Mesenchymal stem cell (in vitro differentiated cells and primary cell): ENCODE measurements at regions not wholly inside any gene's neighbourhood (a gene's known extent, or its start where the extent isn't known, plus 50 kb on each side); places are given as distances from the start of the nearest gene placed in this dataset.

Experiments used
- DNase-seq: peaks from one replicate; pipeline ENCODE4 v3.0.0-alpha.2; 2013
- H2AFZ ChIP-seq: one replicate; pipeline ENCODE4 v1.6.1; 2013; ENCODE audit warnings: low read depth, mild to moderate bottlenecking, control low read depth, inconsistent platforms, low read length, moderate library complexity
- H2AK5ac ChIP-seq: 2 replicates; pipeline ENCODE4 v1.6.1; 2013; ENCODE audit warnings: low read length, moderate library complexity, mild to moderate bottlenecking, inconsistent platforms; ENCODE audit not compliant: severe bottlenecking
- H2BK120ac ChIP-seq: one replicate; pipeline ENCODE4 v1.6.1; 2013; ENCODE audit warnings: low read depth, mild to moderate bottlenecking, inconsistent platforms, low read length, moderate library complexity
- H2BK12ac ChIP-seq, 2 experiments: one replicate each; pipeline ENCODE4 v1.6.1; 2013; ENCODE audit warnings: inconsistent platforms in 2 of 2, low read length in 2 of 2, mild to moderate bottlenecking in 2 of 2, moderate library complexity in 2 of 2, control low read depth in 1 of 2
- H2BK15ac ChIP-seq: one replicate; pipeline ENCODE4 v1.6.1; 2013; ENCODE audit warnings: mild to moderate bottlenecking, low read depth, inconsistent platforms; ENCODE audit not compliant: poor library complexity, severe bottlenecking
- H2BK5ac ChIP-seq: 2 replicates; pipeline ENCODE4 v1.6.1; 2013; ENCODE audit warnings: low read depth, mild to moderate bottlenecking, low read length, control low read depth, inconsistent platforms; ENCODE audit not compliant: poor library complexity, severe bottlenecking
- H3K14ac ChIP-seq, 2 experiments: one replicate each; pipeline ENCODE4 v1.6.1; 2013; ENCODE audit warnings: inconsistent platforms in 2 of 2, low read length in 2 of 2, control low read depth in 1 of 2, mild to moderate bottlenecking in 1 of 2, moderate library complexity in 1 of 2
- H3K18ac ChIP-seq, 2 experiments: one replicate each; pipeline ENCODE4 v1.6.1; 2013; ENCODE audit warnings: inconsistent platforms in 2 of 2, low read length in 2 of 2, control low read depth in 1 of 2, low read depth in 1 of 2, mild to moderate bottlenecking in 1 of 2
- H3K23ac ChIP-seq, 2 experiments: one replicate each; pipeline ENCODE4 v1.6.1; 2013; ENCODE audit warnings: inconsistent platforms in 2 of 2, low read length in 2 of 2, mild to moderate bottlenecking in 2 of 2, moderate library complexity in 2 of 2, control low read depth in 1 of 2
- H3K27ac ChIP-seq: 2 replicates; pipeline ENCODE4 v1.5.1; 2013; ENCODE audit warnings: mild to moderate bottlenecking, moderate library complexity, low read length, control low read depth, inconsistent platforms; ENCODE audit not compliant: poor library complexity, severe bottlenecking
- H3K27me3 ChIP-seq, 2 experiments: 2 replicates each; pipeline versions ENCODE4 v1.6.1 to v1.7.0; 2013; ENCODE audit warnings: low read length in 2 of 2, mild to moderate bottlenecking in 2 of 2, moderate library complexity in 2 of 2, control low read depth in 1 of 2, inconsistent platforms in 1 of 2; ENCODE audit not compliant: control insufficient read depth in 1 of 2, insufficient read depth in 1 of 2
- H3K36me3 ChIP-seq, 2 experiments: 2 replicates each; pipeline versions ENCODE4 v1.6.1 to v1.7.0; 2013; ENCODE audit warnings: low read length in 2 of 2, control low read depth in 1 of 2, inconsistent platforms in 1 of 2, low read depth in 1 of 2, mild to moderate bottlenecking in 1 of 2; ENCODE audit not compliant: insufficient read depth in 2 of 2, control insufficient read depth in 1 of 2
- H3K4ac ChIP-seq, 2 experiments: one replicate each; pipeline ENCODE4 v1.6.1; 2013; ENCODE audit warnings: inconsistent platforms in 2 of 2, low read length in 2 of 2, mild to moderate bottlenecking in 2 of 2, moderate library complexity in 2 of 2, control low read depth in 1 of 2, low read depth in 1 of 2
- H3K4me1 ChIP-seq: 2 replicates; pipeline ENCODE4 v1.6.1; 2013; ENCODE audit warnings: low read depth, low read length, control low read depth; ENCODE audit not compliant: control insufficient read depth, insufficient read depth
- H3K4me2 ChIP-seq: 2 replicates; pipeline ENCODE4 v1.6.1; 2013; ENCODE audit warnings: low read length, mild to moderate bottlenecking, inconsistent platforms; ENCODE audit not compliant: poor library complexity, severe bottlenecking
- H3K4me3 ChIP-seq, 2 experiments: 2 replicates each; pipeline versions ENCODE4 v1.5.1 to v1.7.0; 2013; ENCODE audit warnings: low read length in 2 of 2, mild to moderate bottlenecking in 2 of 2, control low read depth in 1 of 2, low read depth in 1 of 2; ENCODE audit not compliant: insufficient read depth in 1 of 2
- H3K79me1 ChIP-seq: replicated peaks from 2 replicates; pipeline ENCODE4 v1.6.1; 2013; ENCODE audit warnings: mild to moderate bottlenecking, control low read depth, low read length, inconsistent platforms; ENCODE audit not compliant: poor library complexity, severe bottlenecking
- H3K9ac ChIP-seq: 2 replicates; pipeline ENCODE4 v1.7.0; 2013; ENCODE audit warnings: mild to moderate bottlenecking, low read length, moderate library complexity
- H3K9me3 ChIP-seq: 2 replicates; pipeline ENCODE4 v1.7.0; 2013; ENCODE audit warnings: mild to moderate bottlenecking, low read length; ENCODE audit not compliant: control insufficient read depth
- H4K8ac ChIP-seq: one replicate; pipeline ENCODE4 v1.6.1; 2013; ENCODE audit warnings: inconsistent platforms, mild to moderate bottlenecking, low read length, moderate library complexity
- H4K91ac ChIP-seq: one replicate; pipeline ENCODE4 v1.6.1; 2013; ENCODE audit warnings: mild to moderate bottlenecking, low read length, inconsistent platforms
- WGBS: methylation state at CpG from one replicate; pipeline ENCODE4 v1.1.7; 2013; ENCODE audit warnings: mixed read lengths; 5-methylcytosine and 5-hydroxymethylcytosine counted together

DNA sequence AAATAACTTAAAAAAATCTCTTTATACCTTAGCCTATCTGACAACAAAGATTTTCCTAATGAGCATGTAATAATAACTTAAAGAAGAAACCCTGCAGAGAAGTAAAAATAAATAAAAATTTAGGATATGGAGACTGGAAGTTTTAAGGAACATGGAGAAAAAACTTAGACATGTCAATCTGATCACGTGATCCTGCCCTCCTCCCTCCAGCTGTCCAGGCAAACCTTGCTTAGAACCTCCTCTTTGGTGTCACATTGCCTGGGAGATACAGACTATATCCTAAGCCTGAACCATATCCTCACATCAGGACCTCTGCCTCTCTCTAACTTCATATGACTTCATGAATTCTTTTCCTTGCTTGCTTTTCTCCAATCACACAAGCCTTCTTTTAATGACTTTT is 275.5 kb downstream of the CNTN3 start:
- Histone ChIP-seq H2BK15ac (no peak overlapping the region), H3K14ac (no peak overlapping the region), H2AFZ (no peak overlapping the region), H3K27ac (no peak overlapping the region), H3K79me1 (no peaks in the 10 kb centered on the region), H2AK5ac (no peak overlapping the region), H3K4me2 (no peak overlapping the region), H2BK5ac (no peak overlapping the region), H3K18ac (no peak overlapping the region), H4K8ac (no peak overlapping the region), H3K27me3 (no peaks in the 10 kb centered on the region), H4K91ac (no peak overlapping the region), H3K4me1 (no peaks in the 10 kb centered on the region), H2BK12ac (no peak overlapping the region), H3K4me3 (no peak overlapping the region), H2BK120ac (no peak overlapping the region), H3K36me3 (peaks cover 0 to 1% of the 10 kb centered on the region in 2 experiments), H3K23ac (no peak overlapping the region), H3K9me3 (no peaks in the 10 kb centered on the region), H3K4ac (no peak overlapping the region), H3K9ac (no peak overlapping the region)
- 47% methylated on average over 1 of the region's 1 CpG for WGBS
- no peak for DNase-seq

DNA sequence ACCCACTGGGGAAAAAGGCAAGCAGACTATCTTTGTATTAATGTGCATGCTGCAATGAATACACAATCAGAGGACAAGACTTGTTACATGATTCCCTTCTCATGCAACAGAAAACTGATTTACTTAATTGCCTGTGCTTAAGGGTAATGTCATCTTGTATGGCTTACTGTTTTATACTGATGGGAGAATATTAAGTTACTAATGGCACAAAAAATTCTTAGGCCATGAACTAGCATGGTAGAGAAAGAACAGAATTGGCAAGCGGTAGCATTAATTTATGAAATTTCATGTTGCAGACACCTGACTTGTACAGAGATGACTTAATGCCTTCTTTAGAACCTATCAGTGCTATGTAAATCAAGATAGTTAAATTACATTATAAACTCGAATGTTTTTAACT is 282.3 kb downstream of the CNTN3 start:
- no peak overlapping the region for H2BK5ac ChIP-seq
- H3K79me1 ChIP-seq = no peaks in the 10 kb centered on the region
- H3K14ac ChIP-seq = no peak overlapping the region
- no peak overlapping the region for H3K4me3 ChIP-seq
- DNase-seq = no peak
- H3K27me3 ChIP-seq = no peaks in the 10 kb centered on the region
- no peak overlapping the region for H2AFZ ChIP-seq
- no peak overlapping the region for H2BK12ac ChIP-seq
- no peaks in the 10 kb centered on the region for H3K9me3 ChIP-seq
- no peak overlapping the region for H3K27ac ChIP-seq
- H3K4me2 ChIP-seq = no peak overlapping the region
- H4K91ac ChIP-seq = no peak overlapping the region
- no peak overlapping the region for H3K4ac ChIP-seq
- no peak overlapping the region for H3K18ac ChIP-seq
- H2BK15ac ChIP-seq = no peak overlapping the region
- no peak overlapping the region for H3K23ac ChIP-seq
- peaks cover 0 to 5% of the 10 kb centered on the region in 2 experiments for H3K36me3 ChIP-seq
- no peak overlapping the region for H2BK120ac ChIP-seq
- H2AK5ac ChIP-seq = no peak overlapping the region
- 100% methylated on average over 1 of the region's 2 CpGs for WGBS
- no peaks in the 10 kb centered on the region for H3K4me1 ChIP-seq
- no peak overlapping the region for H3K9ac ChIP-seq
- H4K8ac ChIP-seq = no peak overlapping the region

DNA sequence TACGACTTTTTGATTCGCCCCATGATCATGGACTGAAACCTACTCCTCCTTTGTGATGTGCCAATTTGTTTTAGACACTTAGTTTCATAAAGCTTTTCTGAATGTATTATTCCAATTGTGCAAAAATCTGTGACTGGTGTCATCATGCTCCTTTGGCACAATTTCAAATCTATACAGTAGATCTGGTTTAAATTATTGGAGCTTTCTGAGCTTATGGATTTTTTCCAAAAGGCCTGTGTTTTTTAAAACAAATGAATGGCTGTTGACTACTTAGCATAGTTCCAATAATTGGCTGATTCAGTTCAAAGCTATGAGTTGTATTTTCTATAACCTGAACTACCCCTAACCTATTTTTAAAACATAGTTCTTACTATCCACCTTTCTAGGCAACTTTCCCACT is 282.7 kb downstream of the CNTN3 start:
- Histone ChIP-seq H3K18ac (no peak overlapping the region), H3K9ac (no peak overlapping the region), H3K23ac (no peak overlapping the region), H2BK15ac (no peak overlapping the region), H3K27ac (no peak overlapping the region), H3K9me3 (no peaks in the 10 kb centered on the region), H2BK120ac (no peak overlapping the region), H3K4me3 (no peak overlapping the region), H4K91ac (no peak overlapping the region), H3K4me2 (no peak overlapping the region), H3K14ac (no peak overlapping the region), H3K4me1 (no peaks in the 10 kb centered on the region), H4K8ac (no peak overlapping the region), H3K79me1 (no peaks in the 10 kb centered on the region), H3K4ac (no peak overlapping the region), H2AFZ (no peak overlapping the region), H3K36me3 (peaks cover 0 to 5% of the 10 kb centered on the region in 2 experiments), H2AK5ac (no peak overlapping the region), H3K27me3 (no peaks in the 10 kb centered on the region), H2BK5ac (no peak overlapping the region), H2BK12ac (no peak overlapping the region)
- no peak for DNase-seq
- WGBS = 100% methylated on average over 2 of the region's 2 CpGs

DNA sequence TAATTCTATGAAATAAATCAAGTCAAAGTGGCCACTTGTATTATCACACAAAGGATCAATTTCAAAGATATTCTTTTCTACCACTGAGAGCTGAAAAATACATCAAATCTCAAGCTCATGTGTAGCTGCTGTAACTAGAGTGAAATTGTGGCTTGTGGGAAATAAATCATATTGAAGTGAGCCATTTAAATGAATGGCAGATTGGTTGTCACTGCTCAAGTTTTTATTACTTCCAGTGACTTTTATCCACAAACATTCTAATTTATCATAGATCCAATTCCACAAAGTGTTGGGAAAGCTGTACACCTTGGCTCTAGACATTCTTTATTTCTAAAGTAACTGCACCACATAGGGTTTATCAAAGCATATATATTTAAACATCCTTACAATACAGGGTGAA is 285.4 kb downstream of the CNTN3 start:
- H3K4me1 ChIP-seq = no peaks in the 10 kb centered on the region
- H2BK12ac ChIP-seq = no peak overlapping the region
- no peak overlapping the region for H3K4me3 ChIP-seq
- no peaks in the 10 kb centered on the region for H3K79me1 ChIP-seq
- H4K8ac ChIP-seq = no peak overlapping the region
- no peak overlapping the region for H2BK5ac ChIP-seq
- no peaks in the 10 kb centered on the region for H3K9me3 ChIP-seq
- H3K9ac ChIP-seq = no peak overlapping the region
- H2AK5ac ChIP-seq = no peak overlapping the region
- H2BK15ac ChIP-seq = no peak overlapping the region
- no peak overlapping the region for H3K4ac ChIP-seq
- H3K23ac ChIP-seq = no peak overlapping the region
- H2AFZ ChIP-seq = no peak overlapping the region
- no peak overlapping the region for H3K27ac ChIP-seq
- no peak overlapping the region for H3K18ac ChIP-seq
- H4K91ac ChIP-seq = no peak overlapping the region
- H3K4me2 ChIP-seq = no peak overlapping the region
- no peak overlapping the region for H3K14ac ChIP-seq
- no peaks in the 10 kb centered on the region for H3K27me3 ChIP-seq
- no peak for DNase-seq
- H3K36me3 ChIP-seq = peaks cover 0 to 5% of the 10 kb centered on the region in 2 experiments
- no peak overlapping the region for H2BK120ac ChIP-seq
